GM12878 (cell line): ENCODE measurements at regions not wholly inside any gene's neighbourhood (a gene's known extent, or its start where the extent isn't known, plus 50 kb on each side); places are given as distances from the start of the nearest gene placed in this dataset.

ENCODE experiments used
- ATAC-seq: fragments of 200-7000 bp; cut with Tn5 transposase; 3 replicates; pipeline ENCODE4 v1.9.1; 2020; ENCODE audit warnings: mild to moderate bottlenecking, moderate library complexity
- BruUV-seq: library from RNA; stranded (reverse); fragments of 400-500 nt; replicated peaks from 2 replicates; lab custom pipeline; 2021; lab: Mats Ljungman, UMichigan
- CTCF ChIA-PET: fragments of 300-600 bp; sonication (Branson Sonifier 250); formaldehyde crosslinking; extraction: SDS; loops from one replicate; lab custom pipeline; 2021; ENCODE audit warnings: inconsistent platforms; lab: Yijun Ruan, JAX
- POLR2A ChIA-PET: fragments of 350-600 bp; formaldehyde crosslinking; extraction: SDS; loops from one replicate; lab custom pipeline; 2021; ENCODE audit warnings: inconsistent platforms; lab: Charles Lee
- RAD21 ChIA-PET: fragments of 300-600 bp; sonication (Branson Sonifier 250); formaldehyde crosslinking; loops from one replicate; lab custom pipeline; 2023; ENCODE audit warnings: antibody characterized with exemption; ENCODE audit not compliant: unreplicated experiment; lab: Charles Lee
- SMC1A ChIA-PET: fragments of 300-600 bp; sonication (Branson Sonifier 250); formaldehyde crosslinking; loops from one replicate; lab custom pipeline; 2023; ENCODE audit not compliant: unreplicated experiment, uncharacterized antibody; lab: Charles Lee
- DNase-seq: peaks from one replicate; pipeline ENCODE4 v3.0.0-alpha.2; 2011; ENCODE audit warnings: low read depth, low spot score
- FAIRE-seq: peaks from 3 replicates; lab custom pipeline; 2011; peaks lifted over from hg19 to GRCh38; lab: Jason Lieb, UNC
- H2AFZ ChIP-seq: 2 replicates; pipeline ENCODE4 v1.6.0; 2011; ENCODE audit warnings: low read depth, low read length, control low read depth; ENCODE audit not compliant: control insufficient read depth
- H3K27ac ChIP-seq: 2 replicates; pipeline ENCODE4 v1.5.1; 2011; ENCODE audit warnings: control low read depth; ENCODE audit not compliant: control insufficient read depth, insufficient read depth
- H3K27me3 ChIP-seq, 2 experiments: replicated peaks in 1 of 2; 2 replicates each; pipeline versions ENCODE4 v1.6.0 to v1.6.1; 2011; ENCODE audit warnings: low read length in 1 of 2; ENCODE audit not compliant: control insufficient read depth in 2 of 2, insufficient read depth in 2 of 2
- H3K36me3 ChIP-seq, 2 experiments: 2 replicates each; pipeline ENCODE4 v1.5.1; 2011; ENCODE audit warnings: low read length in 1 of 2; ENCODE audit not compliant: control insufficient read depth in 2 of 2, insufficient read depth in 2 of 2
- H3K4me1 ChIP-seq: 2 replicates; pipeline ENCODE4 v1.6.1; 2011; ENCODE audit warnings: mild to moderate bottlenecking, low read length, moderate library complexity, mixed read lengths; ENCODE audit not compliant: control insufficient read depth, insufficient read depth
- H3K4me2 ChIP-seq: 2 replicates; pipeline ENCODE4 v1.6.0; 2011; ENCODE audit warnings: control low read depth; ENCODE audit not compliant: control insufficient read depth, insufficient read depth
- H3K4me3 ChIP-seq: fragments of 200-600 bp; sonication (generic); 2 replicates; pipeline ENCODE4 v1.5.1; 2016
- H3K79me2 ChIP-seq: 2 replicates; pipeline ENCODE4 v1.6.0; 2011; ENCODE audit warnings: low read length; ENCODE audit not compliant: control insufficient read depth, insufficient read depth
- H3K9ac ChIP-seq: 2 replicates; pipeline ENCODE4 v1.8.0; 2011; ENCODE audit warnings: low read length, control low read depth, mixed read lengths; ENCODE audit not compliant: control insufficient read depth, insufficient read depth
- H3K9me3 ChIP-seq: replicated peaks from 3 replicates; pipeline ENCODE4 v1.5.1; 2011; ENCODE audit warnings: mild to moderate bottlenecking, low read length; ENCODE audit not compliant: control insufficient read depth, insufficient read depth
- H4K20me1 ChIP-seq: 2 replicates; pipeline ENCODE4 v1.6.0; 2011; ENCODE audit not compliant: control insufficient read depth, insufficient read depth
- BCLAF1 ChIP-seq: fragments of 450-650 bp; IDR thresholded peaks from 2 replicates; pipeline ENCODE4 v1.6.1; 2017; ENCODE audit warnings: antibody characterized with exemption, mild to moderate bottlenecking, moderate library complexity
- BMI1 ChIP-seq: fragments of 450-650 bp; IDR thresholded peaks from 2 replicates; pipeline ENCODE4 v1.6.1; 2016; ENCODE audit warnings: mild to moderate bottlenecking, moderate library complexity, borderline replicate concordance
- CBX3 ChIP-seq: fragments of 200-600 bp; sonication (generic); IDR thresholded peaks from 2 replicates; pipeline ENCODE4 v1.6.1; 2016; ENCODE audit warnings: low read depth, borderline replicate concordance
- CEBPZ ChIP-seq: fragments of 150-350 bp; IDR thresholded peaks from 2 replicates; pipeline ENCODE4 v1.6.1; 2016; ENCODE audit warnings: low read depth, low read length
- CHD1 ChIP-seq: IDR thresholded peaks from 2 replicates; pipeline ENCODE4 v1.6.1; 2012; ENCODE audit warnings: low read depth, low read length, improper control_type of control experiment
- CHD2 ChIP-seq: IDR thresholded peaks from 2 replicates; pipeline ENCODE4 v1.6.1; 2011; ENCODE audit warnings: low read depth, low read length, improper control_type of control experiment, borderline replicate concordance
- EGR1 ChIP-seq, 2 experiments: IDR thresholded peaks; 1 replicate in 1 of 2; 2 replicates in 1 of 2; pipeline ENCODE4 v1.6.1; 2011 to 2012; ENCODE audit warnings: low read depth in 2 of 2, low read length in 2 of 2, borderline replicate concordance in 1 of 2, mild to moderate bottlenecking in 1 of 2, moderate library complexity in 1 of 2
- GATAD2B ChIP-seq: fragments of 450-650 bp; conservative IDR thresholded peaks from 2 replicates; pipeline ENCODE4 v1.6.1; 2017; ENCODE audit warnings: low read depth, mild to moderate bottlenecking, moderate library complexity
- KAT2A ChIP-seq: conservative IDR thresholded peaks from 2 replicates; pipeline ENCODE4 v1.6.1; 2011; ENCODE audit warnings: low read depth, low read length; ENCODE audit not compliant: control insufficient read depth
- MTA3 ChIP-seq: IDR thresholded peaks from 2 replicates; pipeline ENCODE4 v1.6.1; 2012; ENCODE audit warnings: low read length, inconsistent platforms, borderline replicate concordance
- SIN3A ChIP-seq: IDR thresholded peaks from 2 replicates; pipeline ENCODE4 v1.6.1; 2012; ENCODE audit warnings: low read depth, low read length, improper control_type of control experiment
- SMAD5 ChIP-seq: IDR thresholded peaks from 2 replicates; pipeline ENCODE4 v1.6.1; 2016; ENCODE audit warnings: antibody characterized with exemption, low read depth
- SRF ChIP-seq, 2 experiments: IDR thresholded peaks; 2 replicates each; pipeline ENCODE4 v1.6.1; 2011; ENCODE audit warnings: low read depth in 2 of 2, low read length in 2 of 2, mild to moderate bottlenecking in 1 of 2, moderate library complexity in 1 of 2
- TCF3 ChIP-seq: IDR thresholded peaks from 2 replicates; pipeline ENCODE4 v1.6.1; 2012; ENCODE audit warnings: low read depth, mild to moderate bottlenecking, low read length, borderline replicate concordance; ENCODE audit not compliant: insufficient read depth
- WGBS: methylation state at CpG from one replicate; pipeline ENCODE4 v1.1.6; 2016; ENCODE audit warnings: low lambda C conversion rate; ENCODE audit not compliant: insufficient replicate concordance, insufficient coverage; ENCODE audit errors: missing lambda C conversion rate; 5-methylcytosine and 5-hydroxymethylcytosine counted together
- in situ Hi-C: fragments of 300-500 bp; cut with MboI; formaldehyde crosslinking; loops from 9 replicates; pipeline ENCODE4 v1.14.3; 2018; ENCODE audit warnings: mixed read lengths
- intact Hi-C: fragments of 100-400 bp; cut with micrococcal nuclease; formaldehyde crosslinking; loops from one replicate; pipeline ENCODE4 v1.14.2; 2022; ENCODE audit not compliant: unreplicated experiment
- TF ChIP-seq, protein P1 (sequence below): fragments of 450-650 bp; IDR thresholded peaks from 2 replicates; pipeline ENCODE4 v1.6.1; 2017; ENCODE audit warnings: mild to moderate bottlenecking, low read depth, inconsistent platforms; ENCODE audit not compliant: poor library complexity, severe bottlenecking
- TF ChIP-seq, protein P2 (sequence below): IDR thresholded peaks from 2 replicates; pipeline ENCODE4 v1.6.1; 2011; ENCODE audit warnings: mild to moderate bottlenecking, low read depth, low read length, moderate library complexity; ENCODE audit not compliant: insufficient replicate concordance

GRCh38 chr4:25513814-25514213 lies 136.8 kb downstream of the ANAPC4 start:
- H3K4me3 ChIP-seq: no peak overlapping the region
- no peaks in the 10 kb centered on the region for H3K9me3 ChIP-seq
- H3K4me2 ChIP-seq: no peak overlapping the region
- no TSS peak for BruUV-seq
- H3K27ac ChIP-seq: no peak overlapping the region
- H2AFZ ChIP-seq: no peak overlapping the region
- no peaks in the 10 kb centered on the region for H3K36me3 ChIP-seq
- H3K9ac ChIP-seq: no peak overlapping the region
- no peaks in the 10 kb centered on the region for H4K20me1 ChIP-seq
- POLR2A ChIA-PET: no interaction called here
- in situ Hi-C loops (no loop called here), intact Hi-C loops (no loop called here)
- WGBS: 32% methylated on average over 4 of the region's 4 CpGs
- FAIRE-seq (no peak), DNase-seq (no peak), ATAC-seq (no peak)
- CTCF ChIA-PET: no interaction called here
- no peaks in the 10 kb centered on the region for H3K4me1 ChIP-seq
- RAD21 ChIA-PET: no interaction called here
- SMC1A ChIA-PET: no interaction called here
- no peaks in the 10 kb centered on the region; a peak in 1 of 4 replicates for H3K27me3 ChIP-seq
- no peaks in the 10 kb centered on the region for H3K79me2 ChIP-seq
- no peak for TF ChIP-seq SRF (IDR thresholded peaks at IDR 0.05; ENCODE audit: low read depth in 2 of 2, low read length in 2 of 2)
- TF ChIP-seq SMAD5: no peak
- TF ChIP-seq KAT2A: no peak
- TF ChIP-seq CHD1: no peak
- no peak for TF ChIP-seq CHD2
- no peak for TF ChIP-seq EGR1 (IDR thresholded peaks at IDR 0.05; ENCODE audit: borderline replicate concordance in 1 of 2, low read depth in 2 of 2, low read length in 2 of 2)
- TF ChIP-seq CEBPZ: no peak
- no peak for TF ChIP-seq CBX3
- TF ChIP-seq, protein P1, sequence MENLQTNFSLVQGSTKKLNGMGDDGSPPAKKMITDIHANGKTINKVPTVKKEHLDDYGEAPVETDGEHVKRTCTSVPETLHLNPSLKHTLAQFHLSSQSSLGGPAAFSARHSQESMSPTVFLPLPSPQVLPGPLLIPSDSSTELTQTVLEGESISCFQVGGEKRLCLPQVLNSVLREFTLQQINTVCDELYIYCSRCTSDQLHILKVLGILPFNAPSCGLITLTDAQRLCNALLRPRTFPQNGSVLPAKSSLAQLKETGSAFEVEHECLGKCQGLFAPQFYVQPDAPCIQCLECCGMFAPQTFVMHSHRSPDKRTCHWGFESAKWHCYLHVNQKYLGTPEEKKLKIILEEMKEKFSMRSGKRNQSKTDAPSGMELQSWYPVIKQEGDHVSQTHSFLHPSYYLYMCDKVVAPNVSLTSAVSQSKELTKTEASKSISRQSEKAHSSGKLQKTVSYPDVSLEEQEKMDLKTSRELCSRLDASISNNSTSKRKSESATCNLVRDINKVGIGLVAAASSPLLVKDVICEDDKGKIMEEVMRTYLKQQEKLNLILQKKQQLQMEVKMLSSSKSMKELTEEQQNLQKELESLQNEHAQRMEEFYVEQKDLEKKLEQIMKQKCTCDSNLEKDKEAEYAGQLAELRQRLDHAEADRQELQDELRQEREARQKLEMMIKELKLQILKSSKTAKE: no peak
- TF ChIP-seq TCF3: no peak
- TF ChIP-seq MTA3: no peak
- TF ChIP-seq GATAD2B: no peak
- no peak for TF ChIP-seq BMI1
- TF ChIP-seq BCLAF1: no peak
- no peak for TF ChIP-seq SIN3A
- TF ChIP-seq, protein P2, sequence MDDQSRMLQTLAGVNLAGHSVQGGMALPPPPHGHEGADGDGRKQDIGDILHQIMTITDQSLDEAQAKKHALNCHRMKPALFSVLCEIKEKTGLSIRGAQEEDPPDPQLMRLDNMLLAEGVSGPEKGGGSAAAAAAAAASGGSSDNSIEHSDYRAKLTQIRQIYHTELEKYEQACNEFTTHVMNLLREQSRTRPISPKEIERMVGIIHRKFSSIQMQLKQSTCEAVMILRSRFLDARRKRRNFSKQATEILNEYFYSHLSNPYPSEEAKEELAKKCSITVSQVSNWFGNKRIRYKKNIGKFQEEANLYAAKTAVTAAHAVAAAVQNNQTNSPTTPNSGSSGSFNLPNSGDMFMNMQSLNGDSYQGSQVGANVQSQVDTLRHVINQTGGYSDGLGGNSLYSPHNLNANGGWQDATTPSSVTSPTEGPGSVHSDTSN: no peak
